Testis (tissue), 2 donors: ENCODE measurements at regions not wholly inside any gene's neighbourhood (a gene's known extent, or its start where the extent isn't known, plus 50 kb on each side); places are given as distances from the start of the nearest gene placed in this dataset.
A peak's percentile ranks its signal among the peaks of the same experiment; 100 is the strongest.

Source experiments
- DNase-seq: peaks from one replicate; pipeline ENCODE4 v3.0.0-alpha.2; 2019
- H3K27ac ChIP-seq, 2 donors: fragments of 200-600 bp; sonication (generic); one replicate each; pipeline ENCODE4 v1.5.1; 2019
- H3K27me3 ChIP-seq: fragments of 200-600 bp; sonication (generic); one replicate; pipeline ENCODE4 v1.5.1; 2019
- H3K36me3 ChIP-seq: fragments of 200-600 bp; sonication (generic); one replicate; pipeline ENCODE4 v1.5.1; 2017; ENCODE audit warnings: low read depth; ENCODE audit errors: missing control alignments
- H3K4me1 ChIP-seq: fragments of 200-600 bp; sonication (generic); one replicate; pipeline ENCODE4 v1.5.1; 2019
- H3K4me3 ChIP-seq, 2 donors: fragments of 200-600 bp; sonication (generic); one replicate each; pipeline ENCODE4 v1.5.1; 2017 to 2019
- H3K9me3 ChIP-seq: fragments of 200-600 bp; sonication (generic); one replicate; pipeline ENCODE4 v1.5.1; 2017
- POLR2A ChIP-seq: fragments of 450-650 bp; IDR thresholded peaks from one replicate; pipeline ENCODE4 v1.6.1; 2017; ENCODE audit warnings: antibody characterized with exemption, mild to moderate bottlenecking, moderate library complexity
- WGBS, 2 donors: methylation state at CpG; one replicate each; pipeline ENCODE4 v1.1.5; 2018; 5-methylcytosine and 5-hydroxymethylcytosine counted together
- intact Hi-C: fragments of 100-400 bp; cut with DNase I; formaldehyde crosslinking; loops from one replicate; pipeline ENCODE4 v1.15.1; 2023; ENCODE audit warnings: low total_unique reads
- TF ChIP-seq, protein P1 (sequence below), 3 experiments: fragments of 450-650 bp in 2 of 3; fragments of 200-600 bp in 1 of 3; sonication (generic) in 1 of 3; IDR thresholded peaks; one replicate each; pipeline ENCODE4 v1.5.1; 2016 to 2019; ENCODE audit warnings: antibody characterized with exemption in 3 of 3, mild to moderate bottlenecking in 2 of 3, moderate library complexity in 1 of 3

DNA sequence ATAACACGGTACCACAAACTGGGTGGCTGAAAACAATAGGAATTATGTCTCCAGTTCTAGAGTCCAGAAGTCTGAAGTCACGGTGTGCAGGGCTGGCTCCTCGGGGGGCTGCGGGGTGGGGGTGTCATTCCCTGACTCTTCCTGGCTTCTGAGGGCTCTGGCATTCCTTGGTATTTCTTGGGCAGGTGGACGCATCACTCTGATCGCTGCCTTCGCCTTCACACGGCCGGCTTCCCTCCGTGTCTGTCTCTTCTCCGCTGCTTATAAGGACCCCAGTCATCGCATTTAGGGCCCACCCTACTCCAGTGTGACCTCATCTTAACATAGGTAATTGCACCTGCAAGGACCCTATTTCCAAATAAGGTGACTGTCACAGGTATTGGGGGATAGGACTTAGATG, 134.6 kb downstream of the CPZ start:
- Histone ChIP-seq H3K27ac (no peak overlapping the region), H3K27me3 (no peaks in the 10 kb centered on the region), H3K9me3 (no peaks in the 10 kb centered on the region), H3K4me1 (no peaks in the 10 kb centered on the region), H3K36me3 (no peaks in the 10 kb centered on the region), H3K4me3 (no peak overlapping the region)
- WGBS, 2 donors: 70 to 73% methylated on average over 11 of the region's 12 CpGs
- TF ChIP-seq, protein P1, sequence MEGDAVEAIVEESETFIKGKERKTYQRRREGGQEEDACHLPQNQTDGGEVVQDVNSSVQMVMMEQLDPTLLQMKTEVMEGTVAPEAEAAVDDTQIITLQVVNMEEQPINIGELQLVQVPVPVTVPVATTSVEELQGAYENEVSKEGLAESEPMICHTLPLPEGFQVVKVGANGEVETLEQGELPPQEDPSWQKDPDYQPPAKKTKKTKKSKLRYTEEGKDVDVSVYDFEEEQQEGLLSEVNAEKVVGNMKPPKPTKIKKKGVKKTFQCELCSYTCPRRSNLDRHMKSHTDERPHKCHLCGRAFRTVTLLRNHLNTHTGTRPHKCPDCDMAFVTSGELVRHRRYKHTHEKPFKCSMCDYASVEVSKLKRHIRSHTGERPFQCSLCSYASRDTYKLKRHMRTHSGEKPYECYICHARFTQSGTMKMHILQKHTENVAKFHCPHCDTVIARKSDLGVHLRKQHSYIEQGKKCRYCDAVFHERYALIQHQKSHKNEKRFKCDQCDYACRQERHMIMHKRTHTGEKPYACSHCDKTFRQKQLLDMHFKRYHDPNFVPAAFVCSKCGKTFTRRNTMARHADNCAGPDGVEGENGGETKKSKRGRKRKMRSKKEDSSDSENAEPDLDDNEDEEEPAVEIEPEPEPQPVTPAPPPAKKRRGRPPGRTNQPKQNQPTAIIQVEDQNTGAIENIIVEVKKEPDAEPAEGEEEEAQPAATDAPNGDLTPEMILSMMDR (IDR thresholded peaks at IDR 0.05): no peak
- no peak for TF ChIP-seq POLR2A
- intact Hi-C loops: no loop called here
- DNase-seq: no peak

DNA sequence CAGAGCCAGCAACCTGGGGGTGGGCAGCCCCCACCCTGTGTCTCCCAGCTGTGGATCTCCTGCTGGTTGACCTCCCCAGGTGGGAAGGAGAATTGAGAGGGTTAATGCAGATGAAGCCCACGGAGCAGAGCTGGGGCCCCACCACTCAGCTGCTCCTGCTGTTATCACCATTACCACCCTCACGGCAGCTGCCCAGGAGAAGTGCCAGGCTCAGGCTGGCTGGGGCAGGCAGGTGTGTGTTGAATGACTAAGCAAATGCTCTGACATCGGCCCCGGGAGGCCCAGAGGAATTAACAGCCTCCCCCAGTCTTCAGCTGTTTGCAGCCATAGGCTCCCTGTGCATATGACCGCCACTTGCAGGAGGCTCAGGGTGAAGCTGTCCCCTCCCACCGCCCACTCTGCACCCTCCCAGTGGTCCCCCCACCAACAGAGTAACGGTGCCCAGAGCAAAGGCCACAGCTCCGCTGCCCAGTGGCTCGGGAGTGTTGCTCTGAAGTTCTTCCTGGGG, 133.8 kb downstream of the CPZ start:
- WGBS, 2 donors: 49 to 54% methylated on average over 4 to 9 of the region's 9 CpGs
- Histone ChIP-seq H3K9me3 (no peaks in the 10 kb centered on the region), H3K27ac (no peak overlapping the region), H3K4me1 (no peaks in the 10 kb centered on the region), H3K36me3 (no peaks in the 10 kb centered on the region), H3K4me3 (no peak overlapping the region), H3K27me3 (no peaks in the 10 kb centered on the region)
- intact Hi-C loops: no loop called here
- TF ChIP-seq POLR2A: no peak
- TF ChIP-seq, protein P1 (IDR thresholded peaks at IDR 0.05): no peak
- no peak for DNase-seq

DNA sequence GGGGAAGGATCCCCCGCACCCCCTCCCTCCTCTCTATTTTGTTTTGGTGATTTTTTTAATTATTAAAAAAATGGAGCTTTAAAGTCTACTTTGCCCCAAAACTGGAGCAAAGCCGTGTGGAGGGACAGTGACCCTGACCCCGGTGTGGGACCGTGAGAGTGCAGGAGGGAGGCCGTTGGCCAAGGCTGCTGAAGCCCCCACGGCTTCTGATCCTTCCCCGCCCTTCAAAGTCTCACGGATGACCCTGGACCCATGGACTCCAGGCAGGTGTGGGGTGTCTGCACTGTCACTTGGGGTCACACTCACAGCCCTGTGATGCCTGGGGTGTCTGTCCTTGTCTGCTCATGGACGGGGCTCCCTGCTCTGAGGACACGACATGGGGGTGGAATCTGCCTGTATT, 133.3 kb downstream of the CPZ start:
- Histone ChIP-seq H3K4me1 (no peaks in the 10 kb centered on the region), H3K27me3 (no peaks in the 10 kb centered on the region), H3K36me3 (no peaks in the 10 kb centered on the region), H3K4me3 (no peak overlapping the region), H3K9me3 (no peaks in the 10 kb centered on the region), H3K27ac (no peak overlapping the region)
- DNase-seq: peak; percentile 9
- intact Hi-C loops: no loop called here
- 63 to 72% methylated on average over 8 to 10 of the region's 10 CpGs for WGBS, 2 donors
- TF ChIP-seq, protein P1 (IDR thresholded peaks at IDR 0.05): no peak
- no peak for TF ChIP-seq POLR2A

DNA sequence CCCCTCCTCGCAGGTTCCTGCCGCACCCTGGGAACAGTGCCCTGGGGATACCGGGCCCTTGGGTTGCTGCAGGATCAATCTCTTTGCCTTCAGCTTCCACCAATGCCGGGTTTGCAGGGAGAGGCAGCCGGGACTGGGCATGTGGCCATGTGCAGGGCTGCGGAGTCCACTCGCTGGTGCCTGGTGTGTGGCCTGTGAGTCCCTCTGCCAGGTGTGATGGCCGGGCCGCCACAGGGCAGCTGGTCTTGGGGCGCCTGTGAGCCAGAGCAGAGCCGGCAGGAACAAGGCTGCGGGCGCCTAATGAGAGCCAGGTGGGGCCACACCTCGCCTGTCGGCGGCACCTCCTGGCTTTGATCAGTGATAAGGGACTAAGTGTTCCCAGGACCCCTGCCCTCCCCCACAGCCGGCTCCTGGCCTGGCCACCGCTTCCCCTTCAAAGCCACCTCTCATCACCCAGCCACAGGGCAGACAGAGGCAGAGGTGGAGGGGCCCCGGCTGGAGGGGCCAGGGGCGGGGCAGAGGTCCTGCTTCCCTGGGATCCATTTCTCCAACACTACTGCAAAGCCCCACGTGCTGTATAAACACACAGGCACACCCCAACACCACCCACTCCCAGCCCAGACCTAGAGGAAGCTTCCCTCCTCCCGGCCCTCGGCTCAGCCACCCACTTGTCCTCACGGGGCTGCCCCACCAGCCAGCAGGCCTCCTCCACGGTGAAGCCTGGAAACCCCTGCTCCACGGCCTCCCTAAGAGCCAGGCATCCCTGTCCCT, 132.7 kb downstream of the CPZ start:
- Histone ChIP-seq H3K9me3 (no peaks in the 10 kb centered on the region), H3K4me1 (no peaks in the 10 kb centered on the region), H3K36me3 (no peaks in the 10 kb centered on the region), H3K27me3 (no peaks in the 10 kb centered on the region), H3K27ac (no peak overlapping the region), H3K4me3 (no peak overlapping the region)
- no peak for TF ChIP-seq POLR2A
- TF ChIP-seq, protein P1 (IDR thresholded peaks at IDR 0.05): no peak
- 37 to 41% methylated on average over 9 to 26 of the region's 26 CpGs for WGBS, 2 donors
- DNase-seq: peak; percentile 12
- intact Hi-C loops: no loop called here
